ENCODE measurements at regions not wholly inside any gene's neighbourhood (a gene's known extent, or its start where the extent isn't known, plus 50 kb on each side); places are given as distances from the start of the nearest gene placed in this dataset. TPM values are rescaled to one million over a fixed set of nuclear protein-coding genes. Genes with fewer than 3 reads are reported as not detected.

DNA sequence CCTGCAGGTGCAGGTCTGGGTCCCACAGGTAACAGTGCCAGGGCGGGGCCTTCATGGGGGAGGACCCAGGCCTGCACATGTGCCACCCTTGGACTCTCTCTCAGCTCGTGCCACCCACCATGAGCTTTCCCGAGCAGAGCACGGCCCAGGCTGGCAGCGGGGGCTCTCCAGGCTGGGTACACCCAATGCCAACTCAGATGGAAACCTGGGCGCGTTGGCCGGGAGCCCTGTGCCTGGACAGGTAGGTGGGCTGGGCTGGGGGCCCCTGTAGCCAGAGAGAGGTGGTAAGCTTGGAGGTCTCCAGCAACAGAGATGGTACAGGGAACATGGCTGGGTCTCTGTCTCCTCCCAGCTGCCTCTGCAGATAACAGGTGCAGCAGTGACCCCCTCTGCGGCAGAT lies 69.9 kb upstream of the ADARB2 start:
- TF ChIP-seq, protein P1, sequence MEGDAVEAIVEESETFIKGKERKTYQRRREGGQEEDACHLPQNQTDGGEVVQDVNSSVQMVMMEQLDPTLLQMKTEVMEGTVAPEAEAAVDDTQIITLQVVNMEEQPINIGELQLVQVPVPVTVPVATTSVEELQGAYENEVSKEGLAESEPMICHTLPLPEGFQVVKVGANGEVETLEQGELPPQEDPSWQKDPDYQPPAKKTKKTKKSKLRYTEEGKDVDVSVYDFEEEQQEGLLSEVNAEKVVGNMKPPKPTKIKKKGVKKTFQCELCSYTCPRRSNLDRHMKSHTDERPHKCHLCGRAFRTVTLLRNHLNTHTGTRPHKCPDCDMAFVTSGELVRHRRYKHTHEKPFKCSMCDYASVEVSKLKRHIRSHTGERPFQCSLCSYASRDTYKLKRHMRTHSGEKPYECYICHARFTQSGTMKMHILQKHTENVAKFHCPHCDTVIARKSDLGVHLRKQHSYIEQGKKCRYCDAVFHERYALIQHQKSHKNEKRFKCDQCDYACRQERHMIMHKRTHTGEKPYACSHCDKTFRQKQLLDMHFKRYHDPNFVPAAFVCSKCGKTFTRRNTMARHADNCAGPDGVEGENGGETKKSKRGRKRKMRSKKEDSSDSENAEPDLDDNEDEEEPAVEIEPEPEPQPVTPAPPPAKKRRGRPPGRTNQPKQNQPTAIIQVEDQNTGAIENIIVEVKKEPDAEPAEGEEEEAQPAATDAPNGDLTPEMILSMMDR (IDR thresholded peaks at IDR 0.05; ENCODE audit: insufficient read depth, low read length), result no peak
- H3K4me3 ChIP-seq (ENCODE audit: low read depth, low read length), result no peak overlapping the region
- no peak for DNase-seq (ENCODE audit: low read depth)

GRCh38 chr10:1802413-1802812 lies 65.1 kb upstream of the ADARB2 start:
- DNase-seq (ENCODE audit: low read depth), result no peak
- no peak overlapping the region for H3K4me3 ChIP-seq (ENCODE audit: low read depth, low read length)
- TF ChIP-seq, protein P1 (IDR thresholded peaks at IDR 0.05; ENCODE audit: insufficient read depth, low read length), result no peak

DNA sequence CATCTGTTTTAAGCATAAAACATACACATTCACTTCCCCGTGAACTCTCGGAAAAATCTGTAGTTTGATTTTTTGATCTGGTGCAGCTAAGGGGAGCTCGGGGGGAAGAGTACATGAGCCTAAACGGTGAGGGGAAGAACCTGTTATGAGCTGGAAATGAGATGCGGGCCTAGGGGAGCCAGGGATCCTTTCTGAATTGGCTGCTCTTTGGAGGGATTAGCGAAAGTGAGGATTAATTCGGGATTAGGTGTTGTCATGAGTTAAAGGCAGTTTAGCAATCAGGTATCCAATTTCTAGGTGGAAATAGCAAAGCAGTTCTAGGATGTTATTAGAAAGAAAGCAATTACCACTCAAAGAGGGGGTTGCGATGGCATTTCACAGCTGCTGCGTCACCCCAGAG lies 51.1 kb upstream of the ADARB2 start:
- no peak overlapping the region for H3K4me3 ChIP-seq (ENCODE audit: low read depth, low read length)
- no peak for DNase-seq (ENCODE audit: low read depth)
- TF ChIP-seq, protein P1 (IDR thresholded peaks at IDR 0.05; ENCODE audit: insufficient read depth, low read length), result no peak

Small RNA genes lying in the stretch of these regions (small RNA-seq; reads per million reads assigned to genes)
- not detected for gene MIR6072
- gene RNU6-576P, result not detected
- not detected for gene RNU6-889P
